Memory B cell (primary cell): ENCODE measurements at regions not wholly inside any gene's neighbourhood (a gene's known extent, or its start where the extent isn't known, plus 50 kb on each side); places are given as distances from the start of the nearest gene placed in this dataset.

Experiments
- ATAC-seq: fragments of 150-1000 bp; cut with Tn5 transposase; 2 replicates; pipeline ENCODE4 v1.10.0; 2021; ENCODE audit warnings: low read depth, mild to moderate bottlenecking, moderate library complexity
- DNase-seq, 2 donors: peaks; one replicate each; pipeline ENCODE4 v3.0.0; 2022; ENCODE audit warnings: low spot score in 2 of 2
- H3K27ac Mint-ChIP-seq: one replicate; pipeline ENCODE4 v1.8.0; 2022; ENCODE audit warnings: mild to moderate bottlenecking, moderate library complexity, mixed read lengths
- H3K27me3 Mint-ChIP-seq: one replicate; pipeline ENCODE4 v1.8.0; 2022; ENCODE audit warnings: mixed read lengths
- H3K36me3 Mint-ChIP-seq: one replicate; pipeline ENCODE4 v1.8.0; 2022; ENCODE audit warnings: mild to moderate bottlenecking, mixed read lengths
- H3K4me1 Mint-ChIP-seq: one replicate; pipeline ENCODE4 v1.8.0; 2022; ENCODE audit warnings: mixed read lengths
- H3K4me3 Mint-ChIP-seq: one replicate; pipeline ENCODE4 v1.8.0; 2022; ENCODE audit warnings: mild to moderate bottlenecking, moderate library complexity, mixed read lengths
- H3K9me3 Mint-ChIP-seq: one replicate; pipeline ENCODE4 v1.8.0; 2022; ENCODE audit warnings: mixed read lengths

- H3K36me3 Mint-ChIP-seq: no peaks in the 10 kb centered on the region
- DNase-seq: no peak
These were observed 77.8 kb upstream of the SETBP1 start for GRCh38 chr18:44602845-44603244.

GRCh38 chr18:44609181-44609941 is 71.3 kb upstream of the SETBP1 start:
- H3K27me3 Mint-ChIP-seq: no peaks in the 10 kb centered on the region
- H3K36me3 Mint-ChIP-seq: no peaks in the 10 kb centered on the region
- no peak for ATAC-seq
- no peak overlapping the region for H3K4me3 Mint-ChIP-seq
- H3K9me3 Mint-ChIP-seq: peaks cover under 1% of the 10 kb centered on the region
- no peak overlapping the region for H3K27ac Mint-ChIP-seq
- no peak for DNase-seq
- no peaks in the 10 kb centered on the region for H3K4me1 Mint-ChIP-seq

More at GRCh38 chr18:44602845-44603244, 77.8 kb upstream of the SETBP1 start:
- Mint-ChIP-seq H3K4me3 (no peak overlapping the region), H3K27ac (no peak overlapping the region), H3K9me3 (peaks cover 3% of the 10 kb centered on the region), H3K27me3 (no peaks in the 10 kb centered on the region), H3K4me1 (peaks cover 3% of the 10 kb centered on the region)
- ATAC-seq: no peak

- H3K36me3 Mint-ChIP-seq: peaks cover 4% of the 10 kb centered on the region
- no peak overlapping the region for H3K27ac Mint-ChIP-seq
- peaks cover 7% of the 10 kb centered on the region for H3K9me3 Mint-ChIP-seq
- H3K27me3 Mint-ChIP-seq: no peaks in the 10 kb centered on the region
- no peak for DNase-seq
- H3K4me3 Mint-ChIP-seq: no peak overlapping the region
- no peak for ATAC-seq
- no peaks in the 10 kb centered on the region for H3K4me1 Mint-ChIP-seq
These were observed 59.9 kb upstream of the SETBP1 start for GRCh38 chr18:44620812-44621211.

GRCh38 chr18:44624052-44624451 is 56.6 kb upstream of the SETBP1 start:
- no peak overlapping the region for H3K4me3 Mint-ChIP-seq
- H3K4me1 Mint-ChIP-seq: no peaks in the 10 kb centered on the region
- DNase-seq: no peak

GRCh38 chr18:44625386-44625785 is 55.3 kb upstream of the SETBP1 start:
- Mint-ChIP-seq H3K27me3 (no peaks in the 10 kb centered on the region), H3K4me1 (no peaks in the 10 kb centered on the region)

More at GRCh38 chr18:44624052-44624451, 56.6 kb upstream of the SETBP1 start:
- Mint-ChIP-seq H3K27me3 (no peaks in the 10 kb centered on the region), H3K36me3 (no peaks in the 10 kb centered on the region), H3K27ac (no peak overlapping the region), H3K9me3 (no peaks in the 10 kb centered on the region)
- no peak for ATAC-seq

GRCh38 chr18:44626236-44626635 is 54.5 kb upstream of the SETBP1 start:
- H3K9me3 Mint-ChIP-seq: no peaks in the 10 kb centered on the region
- DNase-seq (no peak), ATAC-seq (no peak)
- no peak overlapping the region for H3K4me3 Mint-ChIP-seq
- no peaks in the 10 kb centered on the region for H3K36me3 Mint-ChIP-seq
- H3K4me1 Mint-ChIP-seq: no peaks in the 10 kb centered on the region
- no peaks in the 10 kb centered on the region for H3K27me3 Mint-ChIP-seq
- no peak overlapping the region for H3K27ac Mint-ChIP-seq

More at GRCh38 chr18:44625386-44625785, 55.3 kb upstream of the SETBP1 start:
- no peak overlapping the region for H3K27ac Mint-ChIP-seq
- no peaks in the 10 kb centered on the region for H3K36me3 Mint-ChIP-seq
- ATAC-seq (no peak), DNase-seq (no peak)
- no peaks in the 10 kb centered on the region for H3K9me3 Mint-ChIP-seq
- no peak overlapping the region for H3K4me3 Mint-ChIP-seq

- H3K27me3 Mint-ChIP-seq: no peaks in the 10 kb centered on the region
- ATAC-seq (no peak), DNase-seq (no peak)
- no peak overlapping the region for H3K4me3 Mint-ChIP-seq
- H3K9me3 Mint-ChIP-seq: no peaks in the 10 kb centered on the region
- no peak overlapping the region for H3K27ac Mint-ChIP-seq
- H3K36me3 Mint-ChIP-seq: no peaks in the 10 kb centered on the region
- no peaks in the 10 kb centered on the region for H3K4me1 Mint-ChIP-seq
These were observed 53.9 kb upstream of the SETBP1 start for GRCh38 chr18:44626807-44627206.

GRCh38 chr18:44627280-44627679 is 53.4 kb upstream of the SETBP1 start:
- H3K9me3 Mint-ChIP-seq: no peaks in the 10 kb centered on the region
- ATAC-seq: no peak
- H3K27ac Mint-ChIP-seq: no peak overlapping the region
- H3K36me3 Mint-ChIP-seq: no peaks in the 10 kb centered on the region
- H3K4me3 Mint-ChIP-seq: no peak overlapping the region
- no peaks in the 10 kb centered on the region for H3K4me1 Mint-ChIP-seq
- H3K27me3 Mint-ChIP-seq: no peaks in the 10 kb centered on the region
- DNase-seq: no peak

- no peaks in the 10 kb centered on the region for H3K4me1 Mint-ChIP-seq
- no peaks in the 10 kb centered on the region for H3K27me3 Mint-ChIP-seq
These were observed 51.3 kb upstream of the SETBP1 start for GRCh38 chr18:44629406-44629805.

GRCh38 chr18:44630118-44630517 is 50.6 kb upstream of the SETBP1 start:
- no peak overlapping the region for H3K4me3 Mint-ChIP-seq
- H3K27ac Mint-ChIP-seq: no peak overlapping the region
- H3K36me3 Mint-ChIP-seq: no peaks in the 10 kb centered on the region
- DNase-seq: no peak
- no peak for ATAC-seq
- H3K27me3 Mint-ChIP-seq: no peaks in the 10 kb centered on the region
- no peaks in the 10 kb centered on the region for H3K4me1 Mint-ChIP-seq
- H3K9me3 Mint-ChIP-seq: no peaks in the 10 kb centered on the region

More at GRCh38 chr18:44629406-44629805, 51.3 kb upstream of the SETBP1 start:
- Mint-ChIP-seq H3K36me3 (no peaks in the 10 kb centered on the region), H3K4me3 (no peak overlapping the region), H3K9me3 (no peaks in the 10 kb centered on the region), H3K27ac (no peak overlapping the region)
- DNase-seq (no peak), ATAC-seq (no peak)
